ENCODE measurements at regions not wholly inside any gene's neighbourhood (a gene's known extent, or its start where the extent isn't known, plus 50 kb on each side); places are given as distances from the start of the nearest gene placed in this dataset.

GRCh38 chr3:180804916-180805315, 107.6 kb upstream of the FXR1 start:
- no peak overlapping the region for H3K27ac ChIP-seq
- no peaks in the 10 kb centered on the region for H3K4me1 ChIP-seq
- no peaks in the 10 kb centered on the region for H3K27me3 ChIP-seq
- DNase-seq = no peak
- intact Hi-C loops (cut with DNase I) = no loop called here
- TF ChIP-seq CTCF (IDR thresholded peaks at IDR 0.05) (no peak), POLR2A (IDR thresholded peaks at IDR 0.05) (no peak), EP300 (IDR thresholded peaks at IDR 0.05) (no peak), POLR2AphosphoS5 (IDR thresholded peaks at IDR 0.05) (no peak)
- H3K4me3 ChIP-seq = no peak overlapping the region
- H3K9me3 ChIP-seq = no peaks in the 10 kb centered on the region
- no peaks in the 10 kb centered on the region for H3K36me3 ChIP-seq
- WGBS, 2 donors = 40 to 45% methylated on average over 6 of the region's 6 CpGs

- TF ChIP-seq CTCF (IDR thresholded peaks at IDR 0.05) = no peak
- TF ChIP-seq EP300 (IDR thresholded peaks at IDR 0.05) = no peak
- intact Hi-C loops (cut with DNase I) = no loop called here
- WGBS, 2 donors = 12 to 33% methylated on average over 1 of the region's 1 CpG
Observed at GRCh38 chr3:180808823-180809575, 103.5 kb upstream of the FXR1 start.

GRCh38 chr3:180820400-180820799, 92.1 kb upstream of the FXR1 start:
- no peaks in the 10 kb centered on the region for H3K27me3 ChIP-seq
- no peak overlapping the region for H3K27ac ChIP-seq
- H3K4me1 ChIP-seq = no peaks in the 10 kb centered on the region
- WGBS, 2 donors = 91 to 93% methylated on average over 15 of the region's 15 CpGs
- no peaks in the 10 kb centered on the region for H3K36me3 ChIP-seq
- intact Hi-C loops (cut with DNase I) = no loop called here
- no peak overlapping the region for H3K4me3 ChIP-seq
- DNase-seq = no peak
- no peaks in the 10 kb centered on the region for H3K9me3 ChIP-seq
- TF ChIP-seq POLR2A (IDR thresholded peaks at IDR 0.05) = no peak
- no peak for TF ChIP-seq POLR2AphosphoS5 (IDR thresholded peaks at IDR 0.05)
- no peak for TF ChIP-seq CTCF (IDR thresholded peaks at IDR 0.05)
- TF ChIP-seq EP300 (IDR thresholded peaks at IDR 0.05) = no peak

More at GRCh38 chr3:180808823-180809575, 103.5 kb upstream of the FXR1 start:
- H3K27me3 ChIP-seq = no peaks in the 10 kb centered on the region
- DNase-seq = no peak
- H3K4me3 ChIP-seq = no peak overlapping the region
- H3K4me1 ChIP-seq = no peaks in the 10 kb centered on the region
- H3K36me3 ChIP-seq = no peaks in the 10 kb centered on the region
- no peaks in the 10 kb centered on the region for H3K9me3 ChIP-seq
- no peak overlapping the region for H3K27ac ChIP-seq

- H3K27ac ChIP-seq = no peak overlapping the region
- no peaks in the 10 kb centered on the region for H3K36me3 ChIP-seq
- no peaks in the 10 kb centered on the region for H3K9me3 ChIP-seq
- DNase-seq = no peak
- TF ChIP-seq EP300 (IDR thresholded peaks at IDR 0.05) = no peak
- TF ChIP-seq POLR2A (IDR thresholded peaks at IDR 0.05) = no peak
- no peak for TF ChIP-seq POLR2AphosphoS5 (IDR thresholded peaks at IDR 0.05)
- TF ChIP-seq CTCF (IDR thresholded peaks at IDR 0.05) = no peak
- WGBS, 2 donors = 71 to 82% methylated on average over 2 of the region's 2 CpGs
- H3K4me3 ChIP-seq = no peak overlapping the region
- no peaks in the 10 kb centered on the region for H3K4me1 ChIP-seq
- intact Hi-C loops (cut with DNase I) = no loop called here
- no peaks in the 10 kb centered on the region for H3K27me3 ChIP-seq
Observed at GRCh38 chr3:180825964-180826363, 86.5 kb upstream of the FXR1 start.

- H3K4me3 ChIP-seq = no peak overlapping the region
Observed at GRCh38 chr3:180827171-180827570, 85.3 kb upstream of the FXR1 start.

More at GRCh38 chr3:180827171-180827570, 85.3 kb upstream of the FXR1 start:
- TF ChIP-seq EP300 (IDR thresholded peaks at IDR 0.05) (no peak), POLR2AphosphoS5 (IDR thresholded peaks at IDR 0.05) (no peak), POLR2A (IDR thresholded peaks at IDR 0.05) (no peak), CTCF (IDR thresholded peaks at IDR 0.05) (no peak)
- WGBS, 2 donors = 76 to 87% methylated on average over 3 of the region's 3 CpGs
- Histone ChIP-seq H3K36me3 (no peaks in the 10 kb centered on the region), H3K27me3 (no peaks in the 10 kb centered on the region), H3K4me1 (no peaks in the 10 kb centered on the region), H3K27ac (no peak overlapping the region), H3K9me3 (no peaks in the 10 kb centered on the region)
- intact Hi-C loops (cut with DNase I) = no loop called here
- DNase-seq = no peak
